NCI-H2107 treated with DMSO at 0.1 percent for 48 hours (cell line): ENCODE measurements at regions not wholly inside any gene's neighbourhood (a gene's known extent, or its start where the extent isn't known, plus 50 kb on each side); places are given as distances from the start of the nearest gene placed in this dataset.
"Not testable (repeated sequence)": the region's sequence is repeated elsewhere in the genome, so short reads cannot be mapped to it uniquely, and the experiment has no call there.

Source experiments
- DNase-seq: peaks from one replicate; lab custom pipeline; 2025; ENCODE audit not compliant: unreplicated experiment; lab: John Stamatoyannopoulos, UW

GRCh38 chr14:81738946-81739659 is 205.4 kb upstream of the SEL1L start:
- no peak for DNase-seq

- DNase-seq = no peak
Observed at GRCh38 chr14:81743605-81744004, 210.0 kb upstream of the SEL1L start.

- no peak for DNase-seq
Observed at GRCh38 chr14:81751198-81751597, 217.5 kb upstream of the SEL1L start.

DNA sequence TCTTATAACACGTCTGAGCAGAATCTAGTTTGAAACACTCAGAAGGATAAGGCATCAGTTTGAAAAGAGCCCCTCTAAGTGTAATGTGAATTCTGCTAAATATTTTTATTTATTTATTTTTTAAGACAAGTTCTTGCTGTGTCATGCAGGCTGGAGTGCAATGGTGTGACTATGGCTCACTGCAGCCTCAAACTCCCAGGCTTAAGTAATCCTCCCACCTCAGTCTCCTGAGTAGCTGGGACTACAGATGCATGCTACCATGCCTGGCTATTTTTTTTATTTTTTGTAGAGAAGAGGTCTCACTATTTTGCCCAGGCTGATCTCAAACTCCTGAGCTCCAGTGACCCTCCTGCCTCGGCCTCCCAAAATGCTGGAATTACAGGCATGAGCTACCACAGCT is 225.9 kb upstream of the SEL1L start:
- DNase-seq = no peak

DNA sequence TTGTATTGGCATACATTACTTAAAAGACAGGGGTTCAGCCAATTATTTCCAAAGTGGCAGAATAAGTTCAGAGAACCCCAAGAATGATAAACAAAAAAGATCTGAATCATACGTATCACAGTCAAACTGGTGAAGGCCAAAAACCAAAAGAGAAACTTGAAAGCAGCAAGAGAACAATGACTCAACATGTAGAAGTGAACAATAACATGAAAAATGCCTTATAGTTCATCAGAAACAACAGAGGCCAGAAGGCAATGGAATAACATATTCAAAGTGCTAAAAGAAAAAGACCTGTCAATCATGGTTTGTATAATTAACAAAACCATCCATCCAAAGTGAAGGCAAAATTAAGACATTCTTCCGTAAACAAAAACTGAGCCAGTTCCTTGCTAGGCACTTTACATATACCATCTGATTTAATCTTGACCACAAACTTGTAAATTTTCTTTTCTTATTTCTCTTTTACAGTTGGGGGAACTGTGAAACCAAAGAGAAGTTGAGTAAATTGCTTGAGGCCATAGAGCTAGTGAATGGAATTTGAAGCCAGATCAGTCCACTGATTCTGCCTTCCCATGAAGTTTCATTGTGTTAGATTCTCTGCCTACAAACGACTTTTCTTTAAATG is 232.1 kb upstream of the SEL1L start:
- no peak for DNase-seq

DNA sequence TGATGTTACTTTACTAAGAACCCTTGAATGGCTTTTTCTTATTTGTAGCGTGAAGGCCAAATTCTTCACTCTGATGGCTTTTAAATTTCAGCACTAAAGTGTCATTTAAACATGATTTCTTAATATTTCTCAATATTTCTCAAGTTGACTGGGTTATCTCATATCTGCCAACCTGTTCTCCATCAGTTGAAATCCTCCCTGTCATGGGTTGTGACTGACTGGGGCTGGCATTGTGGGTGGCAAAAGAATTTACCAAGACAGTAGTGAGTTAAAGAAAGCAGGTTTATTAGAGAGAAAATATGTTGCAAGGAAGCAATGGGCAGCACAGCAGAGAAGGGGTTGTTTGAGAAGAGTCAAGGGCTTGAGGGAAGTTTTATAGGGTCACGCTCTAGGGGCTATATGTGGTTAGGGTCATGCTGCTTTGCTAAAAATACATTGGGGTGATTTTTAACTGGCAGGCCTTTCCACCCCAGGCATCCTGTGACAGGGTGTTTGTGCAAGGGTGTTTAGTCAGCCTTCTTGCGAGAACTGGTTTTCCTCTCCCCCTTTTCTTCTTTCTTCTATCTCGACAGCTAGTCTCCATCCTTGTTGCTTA is 232.8 kb upstream of the SEL1L start:
- DNase-seq = no peak

- DNase-seq = no peak
Observed at GRCh38 chr14:81767266-81767995, 233.8 kb upstream of the SEL1L start.

- no peak for DNase-seq
Observed at GRCh38 chr14:81771651-81772275, 238.1 kb upstream of the SEL1L start.

DNA sequence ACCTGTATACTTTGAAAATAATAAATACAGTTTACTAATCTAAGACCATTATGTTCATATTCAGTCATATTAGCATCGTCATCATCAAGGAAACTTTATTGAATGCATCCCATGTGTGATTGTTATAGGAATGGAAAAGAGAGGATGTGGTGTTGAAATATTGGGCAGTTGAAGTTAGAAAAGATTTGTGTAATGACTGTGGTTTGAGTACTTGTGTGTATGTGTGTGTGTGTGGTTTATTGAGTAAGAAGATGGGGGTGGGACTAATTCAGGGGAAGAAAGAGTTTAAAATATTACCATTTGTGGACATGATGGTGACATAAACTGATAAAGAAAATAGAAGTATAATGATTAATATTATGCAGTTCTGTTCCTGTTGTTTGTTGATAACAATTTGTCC is 238.7 kb upstream of the SEL1L start:
- no peak for DNase-seq

DNA sequence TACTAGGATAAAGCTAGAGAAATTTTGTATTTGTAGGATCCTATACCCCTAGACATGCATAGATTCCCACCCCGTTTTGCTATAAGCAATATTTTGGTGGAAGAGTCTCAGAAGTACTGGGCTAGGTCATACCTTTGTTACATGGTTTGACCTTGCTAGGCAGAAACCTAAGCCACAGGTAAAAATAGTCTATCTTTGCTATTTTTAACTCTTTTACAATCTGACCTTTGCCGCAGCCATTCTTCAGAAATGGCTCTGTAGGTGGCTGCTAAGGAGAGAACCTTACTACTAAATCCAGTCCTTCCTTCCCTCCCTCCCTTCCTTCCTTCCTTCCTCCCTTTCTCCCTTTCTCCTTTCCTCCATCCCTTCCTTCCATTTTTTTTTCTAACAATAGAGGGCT is 242.9 kb upstream of the SEL1L start:
- no peak for DNase-seq

DNA sequence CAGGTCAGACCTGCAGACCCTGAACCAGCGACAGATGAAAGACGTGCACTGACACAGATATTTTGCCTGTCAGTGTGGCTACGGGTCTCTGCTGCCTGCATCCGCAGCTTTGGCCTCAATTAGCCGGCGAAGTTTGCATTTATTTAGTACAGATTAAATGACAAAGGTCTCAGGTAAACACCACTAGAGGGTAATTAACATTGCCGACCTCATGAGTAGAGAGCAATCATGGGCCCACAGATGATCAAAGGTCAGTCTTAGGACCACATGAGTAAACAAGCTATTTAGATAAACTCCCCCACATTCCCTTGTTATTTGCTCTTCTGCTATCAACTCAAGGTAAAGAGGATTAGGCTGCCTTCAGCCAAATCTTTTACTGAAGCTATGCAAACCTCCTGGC is 248.1 kb upstream of the SEL1L start:
- DNase-seq = not testable (repeated sequence)

DNA sequence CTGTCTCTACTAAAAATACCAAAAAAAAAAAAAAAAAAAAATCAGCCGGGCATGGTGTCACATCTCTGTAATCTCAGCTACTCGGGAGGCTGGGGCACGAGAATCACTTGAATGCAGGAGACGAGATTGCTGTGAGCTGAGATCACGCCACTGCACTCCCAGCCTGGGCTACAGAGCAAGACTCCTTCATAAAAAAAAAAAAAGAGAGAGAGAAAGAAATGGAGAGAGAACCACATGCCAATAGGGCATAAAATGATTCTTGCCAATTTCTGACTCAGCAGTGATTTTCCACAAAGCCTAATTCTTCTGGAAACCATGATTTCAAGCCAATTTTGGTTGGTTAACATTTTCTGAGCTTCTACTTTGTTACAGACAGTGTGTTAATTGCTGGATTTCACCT is 250.4 kb upstream of the SEL1L start:
- no peak for DNase-seq

GRCh38 chr14:81797315-81797714 is 263.7 kb upstream of the SEL1L start:
- DNase-seq = no peak

DNA sequence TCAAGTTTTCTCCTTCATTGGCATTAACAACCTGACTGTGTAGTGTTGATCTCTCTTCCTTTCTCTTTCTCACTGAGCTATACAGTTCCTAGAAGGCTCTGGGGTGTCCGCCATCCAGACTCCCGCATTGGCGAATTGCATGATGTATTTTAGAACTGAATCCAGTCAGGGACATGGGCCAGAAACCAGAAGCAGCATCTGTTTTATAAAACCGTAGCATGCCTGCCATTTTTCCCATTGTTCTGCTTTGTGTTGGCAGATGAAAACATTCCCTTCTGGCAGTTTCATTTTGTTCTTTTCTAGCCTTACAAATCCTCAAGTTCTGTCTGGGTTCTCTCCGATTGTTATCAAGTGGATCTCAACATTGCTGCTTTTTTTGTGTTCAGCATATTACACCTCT is 268.3 kb upstream of the SEL1L start:
- DNase-seq = no peak

GRCh38 chr14:81802341-81802740 is 268.7 kb upstream of the SEL1L start:
- DNase-seq = peak; percentile 30

DNA sequence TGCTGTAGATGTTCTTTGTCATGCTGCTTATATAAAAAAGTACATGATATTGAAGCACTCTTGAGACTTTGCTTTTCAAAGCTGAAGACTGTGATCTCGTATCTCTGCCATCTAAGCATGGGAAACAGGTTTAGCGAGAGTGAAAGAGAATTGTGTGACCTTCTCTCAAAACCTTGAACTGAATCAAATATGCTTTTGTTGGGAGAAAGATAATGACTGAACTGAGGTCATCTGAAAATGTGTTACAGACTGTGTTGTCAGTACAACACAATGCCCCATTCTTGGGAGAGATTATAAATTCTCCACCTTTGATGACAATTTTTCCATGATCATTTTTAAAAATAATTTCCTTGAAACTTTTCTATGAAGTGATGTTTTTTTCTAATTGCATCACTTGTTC is 272.1 kb upstream of the SEL1L start:
- no peak for DNase-seq

DNA sequence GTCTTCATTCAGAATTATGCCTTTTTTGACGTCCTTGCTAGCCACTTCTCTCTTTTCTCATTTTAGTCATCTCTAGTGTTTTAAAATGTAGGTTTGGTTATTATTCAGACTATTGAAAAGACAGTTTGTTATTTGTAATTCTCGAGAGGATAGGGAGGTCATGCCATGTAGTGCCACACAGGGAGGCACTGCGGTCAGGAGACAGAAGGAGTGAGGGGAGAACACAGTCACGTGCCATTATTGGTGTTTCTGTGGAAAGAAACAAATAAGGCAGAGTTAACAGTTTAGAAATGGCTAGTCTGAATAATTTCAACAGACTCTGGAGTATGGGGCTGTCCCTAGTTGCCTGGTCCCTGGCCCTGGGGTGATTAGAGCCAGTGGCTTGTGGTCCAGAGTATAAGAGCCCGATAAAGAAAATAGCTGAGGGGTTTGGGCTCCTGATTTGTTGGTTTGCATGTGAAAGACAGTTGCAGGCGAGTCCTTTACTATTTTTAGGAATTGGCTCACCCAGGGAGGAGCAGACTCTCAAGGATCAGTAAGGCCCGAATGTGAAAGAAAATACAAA is 278.1 kb upstream of the SEL1L start:
- DNase-seq = no peak

- DNase-seq = no peak
Observed at GRCh38 chr14:81818271-81818670, 284.6 kb upstream of the SEL1L start.

DNA sequence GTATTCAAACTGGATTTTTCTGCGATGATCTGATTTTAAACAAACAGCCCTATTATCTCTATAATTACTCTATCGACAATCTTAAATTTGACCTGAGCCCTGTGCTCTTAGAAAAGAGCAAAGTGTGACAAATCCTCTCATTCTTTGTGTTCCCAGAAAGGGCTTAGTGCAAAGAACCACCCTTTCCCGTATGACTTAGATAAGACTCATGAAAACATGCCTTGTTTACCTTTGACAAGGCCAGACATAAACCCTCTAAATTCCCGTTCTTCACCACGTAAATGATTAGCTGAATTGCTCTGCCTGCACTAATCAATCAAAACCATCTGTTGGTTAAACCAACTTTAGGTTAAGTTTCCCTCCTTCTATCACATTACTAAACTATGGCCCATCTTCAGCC is 285.7 kb upstream of the SEL1L start:
- no peak for DNase-seq

DNA sequence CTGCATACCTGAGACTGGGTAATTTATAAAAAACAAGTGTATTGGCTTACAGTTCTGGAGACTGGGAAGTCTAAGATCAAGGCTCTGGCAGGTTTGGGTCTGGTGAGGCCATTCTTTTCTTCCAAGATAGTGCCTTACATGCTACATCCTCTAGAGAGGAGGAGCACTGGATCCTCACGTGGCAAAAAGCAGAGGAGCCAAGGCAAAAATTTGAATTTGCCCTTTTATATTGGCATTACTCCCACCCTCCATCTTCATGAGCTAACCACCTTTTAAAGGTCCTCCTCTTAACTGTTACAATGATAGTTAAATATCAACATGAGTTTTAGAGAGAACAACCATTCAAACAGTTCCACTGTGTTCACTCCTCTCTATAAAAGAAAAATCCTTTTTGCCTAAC is 286.3 kb upstream of the SEL1L start:
- no peak for DNase-seq

DNA sequence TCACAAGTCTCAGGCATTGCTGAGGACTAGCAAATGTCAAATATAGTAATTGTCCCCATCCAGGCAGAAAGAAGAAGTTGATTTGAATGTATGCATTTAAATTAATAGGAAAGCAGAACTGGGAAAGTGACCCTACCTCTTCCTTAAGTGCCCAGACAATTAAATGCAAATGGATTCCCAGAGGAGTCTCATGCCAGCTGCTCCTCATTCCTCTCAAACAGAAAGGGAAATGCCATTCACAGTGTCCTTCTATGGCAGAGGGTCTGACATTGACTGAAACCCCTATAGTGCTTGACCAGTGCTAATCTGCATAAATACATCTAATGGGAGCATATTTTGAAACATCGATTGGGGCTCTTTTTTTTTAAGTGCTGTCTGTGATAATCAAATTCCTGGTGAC is 292.4 kb upstream of the SEL1L start:
- no peak for DNase-seq
